ENCODE measurements at regions not wholly inside any gene's neighbourhood (a gene's known extent, or its start where the extent isn't known, plus 50 kb on each side); places are given as distances from the start of the nearest gene placed in this dataset.

DNA sequence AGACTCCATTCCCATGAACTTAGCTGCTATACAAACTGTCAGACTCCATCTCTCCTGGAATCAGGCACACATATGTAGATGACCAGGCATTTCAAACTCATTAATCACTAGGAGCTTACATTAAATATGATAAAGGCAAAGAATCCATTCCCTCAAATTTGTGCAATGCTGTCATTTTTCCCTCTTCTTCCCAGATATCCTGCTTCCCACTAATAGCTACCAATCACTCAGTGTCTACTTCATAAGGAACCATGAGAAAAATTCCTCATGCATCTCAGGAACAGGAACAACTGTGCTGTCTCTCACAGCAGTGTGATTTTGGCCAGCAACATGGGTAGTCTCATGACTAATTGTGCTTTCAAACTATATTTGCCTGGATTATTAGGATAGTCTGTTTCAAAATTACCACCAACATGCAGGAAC is 133.9 kb downstream of the DKK1 start:
- no peak for TF ChIP-seq CTCF (IDR thresholded peaks at IDR 0.05; ENCODE audit: low read depth, low read length, missing control alignments)
- DNase-seq (ENCODE audit: extremely low read depth, low read depth), result no peak

DNA sequence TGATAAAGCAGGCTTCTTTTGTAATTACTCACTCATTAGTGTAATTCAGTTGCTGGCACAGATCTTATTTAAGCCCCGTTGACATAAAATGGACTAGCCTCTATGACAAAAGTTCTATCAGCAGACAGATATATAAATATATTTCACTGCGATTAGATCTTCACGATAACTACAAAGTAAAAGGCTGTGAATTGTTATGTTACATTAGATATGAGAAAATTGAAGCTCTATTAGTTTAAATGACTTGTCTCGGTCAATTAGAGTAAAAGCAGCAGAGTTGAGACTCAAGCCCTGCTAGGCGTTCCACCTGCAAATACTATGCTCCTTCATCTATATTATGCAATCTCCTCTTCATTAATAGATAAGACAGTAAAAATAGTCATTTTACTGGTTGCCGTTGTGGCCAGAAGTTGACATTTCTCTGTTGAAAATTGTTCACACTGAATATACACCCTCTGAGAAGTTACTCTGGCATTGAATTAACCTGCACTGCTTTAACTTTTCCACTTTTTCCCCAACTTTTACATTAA is 136.7 kb downstream of the DKK1 start:
- TF ChIP-seq CTCF (IDR thresholded peaks at IDR 0.05; ENCODE audit: low read depth, low read length, missing control alignments), result no peak
- no peak for DNase-seq (ENCODE audit: extremely low read depth, low read depth)
- no peak overlapping the region for H3K4me3 ChIP-seq (replicated peaks; ENCODE audit: low read depth, low read length)

More for the DNA sequence above, 133.9 kb downstream of the DKK1 start:
- no peak overlapping the region for H3K4me3 ChIP-seq (replicated peaks; ENCODE audit: low read depth, low read length)

DNA sequence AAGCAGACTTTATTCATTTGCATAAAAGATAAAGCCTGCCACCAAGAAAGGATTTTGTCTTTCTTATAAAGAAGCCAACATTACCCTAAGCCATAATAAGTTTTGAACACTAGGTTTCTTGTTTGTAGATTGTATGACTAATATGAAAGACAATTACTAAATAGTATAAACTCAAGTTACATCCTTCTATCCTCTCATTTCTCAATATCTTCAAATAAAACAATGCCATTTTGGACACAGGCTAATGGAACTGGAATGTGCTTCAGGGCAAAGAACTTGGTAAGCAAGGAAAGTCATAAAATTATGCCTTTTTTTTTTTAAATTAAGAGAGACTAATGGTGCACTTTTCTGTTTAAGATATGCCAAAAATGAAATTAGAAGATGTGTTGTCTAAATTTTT is 137.7 kb downstream of the DKK1 start:
- no peak overlapping the region for H3K4me3 ChIP-seq (replicated peaks; ENCODE audit: low read depth, low read length)
- no peak for TF ChIP-seq CTCF (IDR thresholded peaks at IDR 0.05; ENCODE audit: low read depth, low read length, missing control alignments)
- DNase-seq (ENCODE audit: extremely low read depth, low read depth), result no peak

GRCh38 chr10:52452600-52453493 is 138.8 kb downstream of the DKK1 start:
- H3K4me3 ChIP-seq (replicated peaks; ENCODE audit: low read depth, low read length), result no peak overlapping the region
- DNase-seq (ENCODE audit: extremely low read depth, low read depth), result no peak
- no peak for TF ChIP-seq CTCF (IDR thresholded peaks at IDR 0.05; ENCODE audit: low read depth, low read length, missing control alignments)

- TF ChIP-seq CTCF (IDR thresholded peaks at IDR 0.05; ENCODE audit: low read depth, low read length, missing control alignments), result no peak
- no peak overlapping the region for H3K4me3 ChIP-seq (replicated peaks; ENCODE audit: low read depth, low read length)
- DNase-seq (ENCODE audit: extremely low read depth, low read depth), result no peak
These were observed 139.4 kb downstream of the DKK1 start for GRCh38 chr10:52453501-52453900.

GRCh38 chr10:52454491-52454890 is 140.4 kb downstream of the DKK1 start:
- no peak for DNase-seq (ENCODE audit: extremely low read depth, low read depth)
- TF ChIP-seq CTCF (IDR thresholded peaks at IDR 0.05; ENCODE audit: low read depth, low read length, missing control alignments), result no peak

More at GRCh38 chr10:52454491-52454890, 140.4 kb downstream of the DKK1 start:
- no peak overlapping the region for H3K4me3 ChIP-seq (replicated peaks; ENCODE audit: low read depth, low read length)

Data from HFF-Myc (cell line).